CD4-positive, CD25-positive, alpha-beta regulatory T cell (primary cell): ENCODE measurements at regions not wholly inside any gene's neighbourhood (a gene's known extent, or its start where the extent isn't known, plus 50 kb on each side); places are given as distances from the start of the nearest gene placed in this dataset.

Source experiments
- ATAC-seq, 2 donors: fragments of 150-1000 bp; cut with Tn5 transposase; one replicate each; pipeline ENCODE4 v1.10.0; 2021; ENCODE audit warnings: low read depth in 2 of 2, moderate number of reproducible peaks in 2 of 2, moderate library complexity in 1 of 2
- DNase-seq, 3 donors: peaks; one replicate each; pipeline versions ENCODE4 v3.0.0 to v3.0.0-alpha.2; 2012 to 2022; ENCODE audit warnings: mixed read lengths in 1 of 3
- H3K27ac ChIP-seq: one replicate; pipeline ENCODE4 v1.7.0; 2013; ENCODE audit warnings: mild to moderate bottlenecking, low read length; ENCODE audit not compliant: insufficient read depth, poor library complexity, severe bottlenecking
- H3K27me3 ChIP-seq: one replicate; pipeline ENCODE4 v1.7.0; 2013; ENCODE audit warnings: low read length; ENCODE audit not compliant: control insufficient read depth, insufficient read depth
- H3K36me3 ChIP-seq: one replicate; pipeline ENCODE4 v1.7.0; 2013; ENCODE audit warnings: mild to moderate bottlenecking, low read length, moderate library complexity; ENCODE audit not compliant: control insufficient read depth, insufficient read depth
- H3K4me1 ChIP-seq: 2 replicates; pipeline ENCODE4 v1.7.0; 2013; ENCODE audit warnings: mild to moderate bottlenecking, low read length; ENCODE audit not compliant: insufficient read depth, control insufficient read depth, poor library complexity, severe bottlenecking
- H3K4me3 ChIP-seq: one replicate; pipeline ENCODE4 v1.7.0; 2013; ENCODE audit warnings: low read depth, mild to moderate bottlenecking, low read length, moderate library complexity
- H3K9me3 ChIP-seq, 2 experiments: 1 replicate in 1 of 2; 2 replicates in 1 of 2; pipeline ENCODE4 v1.7.0; 2013; ENCODE audit warnings: low read length in 2 of 2, mild to moderate bottlenecking in 1 of 2, moderate library complexity in 1 of 2; ENCODE audit not compliant: control insufficient read depth in 2 of 2
- H3K27ac Mint-ChIP-seq, 3 donors: one replicate each; pipeline ENCODE4 v1.8.0; 2020 to 2022; ENCODE audit warnings: mild to moderate bottlenecking in 3 of 3, mixed read lengths in 3 of 3, moderate library complexity in 2 of 3
- H3K27me3 Mint-ChIP-seq: one replicate; pipeline ENCODE4 v1.8.0; 2022; ENCODE audit warnings: mild to moderate bottlenecking, mixed read lengths
- H3K36me3 Mint-ChIP-seq: one replicate; pipeline ENCODE4 v1.8.0; 2020; ENCODE audit warnings: mixed read lengths
- H3K4me1 Mint-ChIP-seq, 4 donors: one replicate each; pipeline ENCODE4 v1.8.0; 2020 to 2022; ENCODE audit warnings: mixed read lengths in 4 of 4, mild to moderate bottlenecking in 1 of 4
- H3K4me3 Mint-ChIP-seq, 4 donors: one replicate each; pipeline ENCODE4 v1.8.0; 2020 to 2022; ENCODE audit warnings: mild to moderate bottlenecking in 4 of 4, mixed read lengths in 4 of 4, moderate library complexity in 3 of 4
- H3K9me3 Mint-ChIP-seq, 7 donors: one replicate each; pipeline ENCODE4 v1.8.0; 2020 to 2022; ENCODE audit warnings: mixed read lengths in 7 of 7, mild to moderate bottlenecking in 3 of 7, moderate library complexity in 2 of 7

DNA sequence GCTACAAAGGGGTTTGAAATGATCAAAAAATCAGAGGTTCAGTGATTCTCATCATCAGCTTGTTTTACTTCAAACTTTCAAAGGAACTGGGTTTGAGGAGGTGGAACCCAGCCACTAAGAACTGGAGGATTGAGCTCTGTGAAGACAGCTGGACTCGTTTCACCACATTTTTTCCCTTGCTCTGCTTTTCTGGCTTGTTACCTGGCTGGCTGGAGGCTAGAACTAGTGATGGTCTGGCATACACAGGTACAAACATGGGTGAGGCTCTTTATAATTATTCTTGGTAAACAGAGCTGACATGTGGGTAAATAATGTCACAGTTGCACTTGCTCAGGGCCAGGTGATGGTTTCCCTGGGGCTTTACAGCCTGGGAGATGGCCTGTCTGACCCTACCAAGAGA lies 352.5 kb downstream of the FGFR2 start:
- Histone ChIP-seq H3K27me3 (no peaks in the 10 kb centered on the region), H3K36me3 (no peaks in the 10 kb centered on the region), H3K27ac (no peak overlapping the region), H3K9me3 (no peaks in the 10 kb centered on the region), H3K4me1 (no peaks in the 10 kb centered on the region), H3K4me3 (no peak overlapping the region)
- Mint-ChIP-seq H3K4me3 (no peak overlapping the region), H3K4me1 (no peaks in the 10 kb centered on the region), H3K36me3 (no peaks in the 10 kb centered on the region), H3K27ac (no peak overlapping the region), H3K9me3 (peaks cover 0 to 5% (median 0%) of the 10 kb centered on the region in 7 donors), H3K27me3 (peaks cover 4% of the 10 kb centered on the region)
- ATAC-seq (no peak), DNase-seq (no peak)

DNA sequence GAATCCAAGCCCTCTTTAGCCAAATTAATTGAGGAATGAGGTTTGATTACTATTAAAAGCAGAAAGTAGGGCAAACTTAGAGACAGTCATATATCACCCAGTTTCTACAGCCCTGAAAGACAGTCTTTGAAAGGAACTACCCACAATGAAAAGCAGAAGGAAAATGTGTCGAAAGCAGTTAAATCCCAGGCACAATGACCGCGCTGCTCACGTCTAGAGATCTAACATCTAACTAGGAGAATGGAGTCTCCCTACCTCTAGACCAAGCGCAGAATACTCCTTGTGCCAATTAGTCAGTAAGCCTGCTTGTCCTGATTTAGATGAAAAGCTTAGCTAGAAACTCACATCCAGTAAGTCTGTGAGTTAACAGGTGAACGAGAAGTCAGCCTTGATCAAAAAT lies 350.0 kb downstream of the FGFR2 start:
- Histone ChIP-seq H3K36me3 (no peaks in the 10 kb centered on the region), H3K9me3 (no peaks in the 10 kb centered on the region)
- no peak for ATAC-seq

DNA sequence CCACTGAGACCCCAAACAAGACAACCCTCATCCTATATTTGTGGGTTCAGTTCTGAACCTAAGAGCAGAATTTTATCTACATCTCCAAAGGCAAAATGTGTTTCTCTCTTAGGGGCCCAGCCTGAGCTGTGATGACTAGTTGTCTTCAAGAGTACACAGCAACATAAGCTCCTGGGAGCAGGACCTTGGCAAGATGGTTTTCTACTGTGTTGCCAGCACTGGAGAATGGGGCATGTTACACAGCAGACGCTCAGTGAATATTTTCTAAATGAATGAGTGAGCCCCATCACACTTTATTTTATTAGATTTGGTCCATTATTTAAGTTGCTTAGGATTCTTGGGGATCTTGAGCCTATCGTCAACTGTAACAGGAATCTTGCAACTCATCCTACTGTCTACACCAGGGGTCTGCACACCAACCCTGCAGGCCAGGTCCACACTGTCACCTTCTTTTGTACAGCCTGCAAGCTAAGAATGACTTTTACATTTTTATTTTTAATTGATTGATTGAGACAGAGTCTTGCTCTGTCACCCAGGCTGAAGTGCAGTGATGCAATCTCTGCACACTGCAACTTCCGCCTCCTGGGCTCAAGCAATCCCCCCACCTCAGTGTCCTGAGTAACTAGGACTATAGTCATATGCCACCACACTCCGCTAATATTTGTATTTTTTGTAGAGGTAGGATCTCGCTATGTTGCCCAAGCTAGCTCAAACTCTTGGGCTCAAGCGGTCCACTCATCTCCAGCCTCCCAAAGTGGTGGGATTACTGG lies 347.1 kb downstream of the FGFR2 start:
- H3K27me3 ChIP-seq, result no peaks in the 10 kb centered on the region
- peaks cover 4% of the 10 kb centered on the region for H3K27me3 Mint-ChIP-seq
- no peaks in the 10 kb centered on the region for H3K9me3 ChIP-seq
- ATAC-seq (no peak), DNase-seq (no peak)
- H3K36me3 Mint-ChIP-seq, result no peaks in the 10 kb centered on the region
- H3K4me1 ChIP-seq, result no peaks in the 10 kb centered on the region
- H3K4me3 Mint-ChIP-seq, result no peak overlapping the region
- no peak overlapping the region for H3K27ac Mint-ChIP-seq
- no peaks in the 10 kb centered on the region for H3K36me3 ChIP-seq
- H3K27ac ChIP-seq, result no peak overlapping the region
- H3K9me3 Mint-ChIP-seq, result no peaks in the 10 kb centered on the region
- no peak overlapping the region for H3K4me3 ChIP-seq
- no peaks in the 10 kb centered on the region for H3K4me1 Mint-ChIP-seq

More for the DNA sequence above, 350.0 kb downstream of the FGFR2 start:
- Histone ChIP-seq H3K27ac (no peak overlapping the region), H3K4me1 (no peaks in the 10 kb centered on the region), H3K4me3 (no peak overlapping the region), H3K27me3 (no peaks in the 10 kb centered on the region)
- Mint-ChIP-seq H3K4me1 (no peaks in the 10 kb centered on the region), H3K4me3 (no peak overlapping the region), H3K27me3 (peaks cover 9% of the 10 kb centered on the region), H3K27ac (no peak overlapping the region), H3K9me3 (peaks cover 0 to 3% (median 0%) of the 10 kb centered on the region in 7 donors), H3K36me3 (no peaks in the 10 kb centered on the region)
- no peak for DNase-seq

DNA sequence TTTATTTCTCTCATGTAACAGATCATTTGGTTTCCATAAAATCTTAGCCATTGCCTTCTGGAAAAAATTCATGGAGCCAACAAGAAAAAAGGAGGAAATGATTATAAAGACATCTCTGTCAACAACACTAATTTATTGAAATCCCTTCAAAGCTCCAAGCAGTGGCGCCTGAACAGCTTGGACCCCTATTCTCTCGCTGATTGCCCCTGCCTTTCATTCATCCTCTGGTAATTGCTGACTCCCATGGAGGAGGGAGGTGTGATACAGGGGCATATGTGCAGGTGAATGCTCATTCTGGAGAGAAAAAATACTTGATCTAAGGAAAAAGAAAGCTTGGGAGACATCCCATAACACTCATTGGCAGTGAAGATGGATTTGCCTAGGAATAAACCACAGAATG lies 345.5 kb downstream of the FGFR2 start:
- no peaks in the 10 kb centered on the region for H3K4me1 Mint-ChIP-seq
- no peak for DNase-seq
- Histone ChIP-seq H3K9me3 (no peaks in the 10 kb centered on the region), H3K27ac (no peak overlapping the region), H3K27me3 (no peaks in the 10 kb centered on the region), H3K36me3 (no peaks in the 10 kb centered on the region), H3K4me1 (no peaks in the 10 kb centered on the region), H3K4me3 (no peak overlapping the region)
- H3K4me3 Mint-ChIP-seq, result no peak overlapping the region
- peaks cover 4% of the 10 kb centered on the region for H3K27me3 Mint-ChIP-seq
- no peaks in the 10 kb centered on the region for H3K9me3 Mint-ChIP-seq
- H3K27ac Mint-ChIP-seq, result no peak overlapping the region
- no peak for ATAC-seq
- no peaks in the 10 kb centered on the region for H3K36me3 Mint-ChIP-seq

DNA sequence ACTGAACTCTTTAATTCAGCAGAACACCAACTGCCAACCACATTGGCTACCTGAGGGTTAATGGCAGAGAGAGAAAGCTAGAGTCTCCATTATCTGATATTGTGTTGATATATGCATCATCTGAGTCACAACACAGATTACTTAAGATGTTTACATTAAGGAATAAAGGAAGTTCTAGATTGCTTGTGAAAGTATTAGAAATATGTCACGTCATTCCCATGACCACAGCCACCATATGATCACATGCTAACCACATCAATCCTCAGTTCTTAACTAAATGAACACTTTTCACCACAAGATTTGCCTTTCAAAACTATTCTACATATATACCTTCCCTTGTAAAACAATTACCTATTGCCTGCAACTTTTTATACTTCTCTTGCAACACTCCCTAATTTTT lies 337.9 kb downstream of the FGFR2 start:
- peaks cover 0 to 3% (median 0%) of the 10 kb centered on the region in 7 donors for H3K9me3 Mint-ChIP-seq
- Histone ChIP-seq H3K27ac (no peak overlapping the region), H3K36me3 (no peaks in the 10 kb centered on the region), H3K27me3 (no peaks in the 10 kb centered on the region), H3K9me3 (no peaks in the 10 kb centered on the region), H3K4me1 (no peaks in the 10 kb centered on the region), H3K4me3 (no peak overlapping the region)
- H3K4me3 Mint-ChIP-seq, result no peak overlapping the region
- no peaks in the 10 kb centered on the region for H3K36me3 Mint-ChIP-seq
- no peak overlapping the region for H3K27ac Mint-ChIP-seq
- H3K4me1 Mint-ChIP-seq, result no peaks in the 10 kb centered on the region
- no peaks in the 10 kb centered on the region for H3K27me3 Mint-ChIP-seq
- DNase-seq (no peak), ATAC-seq (no peak)

DNA sequence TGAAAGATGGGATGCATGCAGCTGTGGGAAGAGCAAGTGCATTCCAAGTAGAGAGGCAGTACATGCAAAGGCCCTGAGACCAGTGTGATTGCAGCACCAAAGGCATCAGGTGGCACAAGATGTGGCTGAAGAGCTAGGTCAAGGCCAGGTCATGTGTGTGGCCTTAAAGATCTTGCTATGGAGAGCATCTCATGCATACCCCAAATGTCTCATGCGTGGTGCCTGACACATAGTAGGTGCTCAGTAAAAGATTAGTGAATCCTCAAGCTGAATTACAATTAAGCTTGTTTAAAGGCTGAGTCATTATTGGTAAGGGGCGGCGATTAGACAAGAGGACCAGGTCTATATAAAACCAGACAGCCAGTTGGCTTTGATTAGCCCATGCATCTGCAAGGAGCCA lies 336.6 kb downstream of the FGFR2 start:
- H3K9me3 Mint-ChIP-seq, result peaks cover 0 to 5% (median 0%) of the 10 kb centered on the region in 7 donors
- no peak overlapping the region for H3K4me3 Mint-ChIP-seq
- Histone ChIP-seq H3K9me3 (no peaks in the 10 kb centered on the region), H3K4me3 (no peak overlapping the region), H3K27ac (no peak overlapping the region), H3K4me1 (no peaks in the 10 kb centered on the region), H3K36me3 (no peaks in the 10 kb centered on the region), H3K27me3 (no peaks in the 10 kb centered on the region)
- no peak overlapping the region for H3K27ac Mint-ChIP-seq
- no peaks in the 10 kb centered on the region for H3K4me1 Mint-ChIP-seq
- ATAC-seq, result no peak
- H3K36me3 Mint-ChIP-seq, result no peaks in the 10 kb centered on the region
- H3K27me3 Mint-ChIP-seq, result no peaks in the 10 kb centered on the region
- DNase-seq, result no peak

DNA sequence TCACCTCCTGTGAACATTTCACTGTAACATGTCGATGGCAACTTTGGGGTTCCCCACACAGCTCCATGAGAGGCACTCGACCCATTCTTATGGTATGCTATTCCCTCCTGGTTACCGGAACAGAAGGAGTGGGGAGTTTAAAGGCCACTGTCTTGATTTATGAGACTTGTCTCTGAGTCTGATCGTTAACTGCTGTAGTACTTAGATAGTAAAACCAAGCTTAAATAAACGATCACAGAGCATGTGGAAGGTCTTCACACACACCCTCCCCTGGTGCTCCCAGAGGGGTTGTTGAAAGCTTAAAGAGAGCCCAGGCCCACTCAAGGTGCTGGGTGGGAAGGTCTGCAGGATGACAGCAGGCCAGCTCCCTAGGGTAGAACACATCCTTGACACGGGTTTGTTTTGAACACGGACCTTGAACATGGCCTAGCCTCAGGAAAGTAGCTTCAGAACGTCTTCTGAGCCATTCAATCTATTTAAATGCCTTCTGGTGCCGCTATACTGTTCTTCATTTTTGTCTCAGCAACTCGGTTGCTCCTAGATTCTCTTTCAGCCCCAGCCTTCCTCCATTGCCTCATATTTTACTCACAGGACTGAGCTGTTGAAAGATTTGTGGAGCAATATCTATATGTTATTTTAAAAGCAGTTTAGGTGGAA lies 335.3 kb downstream of the FGFR2 start:
- no peak for ATAC-seq
- H3K4me1 ChIP-seq, result no peaks in the 10 kb centered on the region
- no peak overlapping the region for H3K27ac ChIP-seq
- no peak overlapping the region for H3K4me3 ChIP-seq
- H3K36me3 Mint-ChIP-seq, result no peaks in the 10 kb centered on the region
- no peak for DNase-seq
- H3K4me3 Mint-ChIP-seq, result no peak overlapping the region
- H3K27me3 Mint-ChIP-seq, result peaks cover 1% of the 10 kb centered on the region
- no peak overlapping the region for H3K27ac Mint-ChIP-seq
- H3K9me3 ChIP-seq, result no peaks in the 10 kb centered on the region
- peaks cover 0 to 5% (median 0%) of the 10 kb centered on the region in 7 donors for H3K9me3 Mint-ChIP-seq
- H3K27me3 ChIP-seq, result no peaks in the 10 kb centered on the region
- no peaks in the 10 kb centered on the region for H3K36me3 ChIP-seq
- H3K4me1 Mint-ChIP-seq, result no peaks in the 10 kb centered on the region

DNA sequence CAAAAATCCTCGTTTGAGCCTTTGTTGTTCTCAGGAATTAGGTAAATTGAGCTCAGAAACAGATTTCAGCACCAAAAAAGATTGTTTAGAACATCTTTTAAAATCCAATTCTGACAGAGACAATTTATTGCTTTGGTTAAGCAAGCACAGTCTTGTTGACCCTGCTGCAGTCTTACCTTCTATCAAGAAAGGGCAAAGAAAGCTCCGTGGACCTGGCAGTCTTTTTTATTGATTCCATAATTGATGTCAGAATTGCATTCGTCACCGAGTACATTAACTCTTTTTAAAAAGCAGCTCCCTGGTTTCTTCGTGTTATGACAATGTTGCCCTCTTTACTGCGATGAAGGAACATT lies 334.8 kb downstream of the FGFR2 start:
- Histone ChIP-seq H3K9me3 (no peaks in the 10 kb centered on the region), H3K27ac (no peak overlapping the region), H3K4me1 (no peaks in the 10 kb centered on the region), H3K4me3 (no peak overlapping the region), H3K27me3 (no peaks in the 10 kb centered on the region), H3K36me3 (no peaks in the 10 kb centered on the region)
- Mint-ChIP-seq H3K4me1 (no peaks in the 10 kb centered on the region), H3K9me3 (peaks cover 0 to 8% (median 0%) of the 10 kb centered on the region in 7 donors), H3K27ac (no peak overlapping the region), H3K4me3 (no peak overlapping the region), H3K36me3 (no peaks in the 10 kb centered on the region), H3K27me3 (peaks cover 4% of the 10 kb centered on the region)
- no peak for DNase-seq
- no peak for ATAC-seq
